ENCODE measurements at regions not wholly inside any gene's neighbourhood (a gene's known extent, or its start where the extent isn't known, plus 50 kb on each side); places are given as distances from the start of the nearest gene placed in this dataset.

- no peak for DNase-seq (ENCODE audit: low spot score)
- H3K4me3 ChIP-seq = no peak overlapping the region
- peak overlapping the region; percentile 11 to 49 for H3K27ac ChIP-seq
- no peak for TF ChIP-seq CTCF (IDR thresholded peaks at IDR 0.05)
Observed at GRCh38 chr2:223442847-223443246, 159.3 kb downstream of the SCG2 start.

- no peak for TF ChIP-seq CTCF (IDR thresholded peaks at IDR 0.05)
- H3K27ac ChIP-seq = no peak overlapping the region
- DNase-seq (ENCODE audit: low spot score) = no peak
- no peak overlapping the region for H3K4me3 ChIP-seq
Observed at GRCh38 chr2:223450246-223450645, 151.9 kb downstream of the SCG2 start.

- no peak overlapping the region for H3K4me3 ChIP-seq
- TF ChIP-seq CTCF (IDR thresholded peaks at IDR 0.05) = no peak
- DNase-seq (ENCODE audit: low spot score) = no peak
- H3K27ac ChIP-seq = no peak overlapping the region
Observed at GRCh38 chr2:223457301-223457700, 144.9 kb downstream of the SCG2 start.

DNA sequence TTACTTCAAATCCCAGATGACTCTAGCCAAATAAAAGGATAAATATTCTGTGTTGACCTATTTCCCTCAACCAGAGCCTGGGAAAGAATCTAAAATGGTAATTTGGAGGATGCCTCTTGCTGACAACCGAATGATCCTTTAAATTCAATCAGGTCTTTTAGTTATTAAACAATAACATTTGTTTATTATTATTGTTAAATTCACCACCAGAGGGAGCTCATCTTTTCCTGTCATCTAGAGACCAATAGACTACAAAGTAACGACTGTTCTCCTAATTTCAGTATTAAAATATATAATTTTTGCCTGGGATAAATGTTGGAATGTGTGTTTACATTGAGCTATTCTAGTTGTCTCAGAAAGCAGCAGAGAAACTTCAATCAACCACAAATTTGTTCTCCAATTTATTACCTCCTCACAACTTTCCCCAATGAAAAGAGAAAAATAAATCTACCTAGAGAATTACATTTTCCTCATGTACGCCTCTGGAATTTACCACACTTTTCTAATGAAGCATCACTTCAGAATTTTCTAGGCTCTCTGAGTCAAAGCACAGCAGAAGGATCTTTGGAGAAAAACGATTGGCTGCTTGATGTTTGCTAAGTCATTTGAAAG is 142.7 kb downstream of the SCG2 start:
- Histone ChIP-seq H3K27ac (no peak overlapping the region), H3K4me3 (no peak overlapping the region)
- TF ChIP-seq CTCF (IDR thresholded peaks at IDR 0.05) = no peak
- no peak for DNase-seq (ENCODE audit: low spot score)

DNA sequence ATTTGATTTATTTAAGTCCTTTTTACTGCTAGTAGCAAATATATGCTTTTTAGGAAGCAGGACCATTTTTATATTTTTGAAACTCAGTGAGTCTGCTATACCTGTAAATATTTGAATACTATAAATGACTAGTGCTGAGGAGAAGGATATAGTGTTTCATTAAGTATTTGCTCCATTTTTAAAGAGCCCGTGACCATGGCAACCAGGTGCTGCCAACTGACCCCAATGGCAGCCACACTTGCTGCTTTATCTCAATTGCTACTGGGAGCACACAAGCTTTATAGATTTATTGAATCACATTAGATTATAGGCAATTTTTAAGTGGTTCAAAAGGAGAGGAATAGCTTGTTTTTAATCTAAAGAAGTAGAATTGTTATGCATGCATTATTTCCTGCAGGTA is 142.0 kb downstream of the SCG2 start:
- H3K27ac ChIP-seq = no peak overlapping the region
- TF ChIP-seq CTCF (IDR thresholded peaks at IDR 0.05) = no peak
- no peak overlapping the region for H3K4me3 ChIP-seq
- no peak for DNase-seq (ENCODE audit: low spot score)

GRCh38 chr2:223460774-223461211 is 141.4 kb downstream of the SCG2 start:
- DNase-seq (ENCODE audit: low spot score) = no peak
- Histone ChIP-seq H3K4me3 (no peak overlapping the region), H3K27ac (peak overlapping the region in 1 of 2 donors; percentile 65)
- no peak for TF ChIP-seq CTCF (IDR thresholded peaks at IDR 0.05)

GRCh38 chr2:223464071-223464470 is 138.1 kb downstream of the SCG2 start:
- TF ChIP-seq CTCF (IDR thresholded peaks at IDR 0.05) = no peak
- no peak for DNase-seq (ENCODE audit: low spot score)
- Histone ChIP-seq H3K4me3 (no peak overlapping the region), H3K27ac (no peak overlapping the region)
